Neural progenitor cell (in vitro differentiated cells): ENCODE measurements at regions not wholly inside any gene's neighbourhood (a gene's known extent, or its start where the extent isn't known, plus 50 kb on each side); places are given as distances from the start of the nearest gene placed in this dataset.

Experiments
- DNase-seq: peaks from one replicate; pipeline ENCODE4 v3.0.0-alpha.2; 2016; ENCODE audit warnings: low spot score
- H2AFZ ChIP-seq: fragments of 200-600 bp; sonication (generic); replicated peaks from 2 replicates; pipeline ENCODE4 v1.6.1; 2016; ENCODE audit warnings: antibody characterized with exemption
- H3F3A ChIP-seq: fragments of 200-600 bp; sonication (generic); 2 replicates; pipeline ENCODE4 v1.6.1; 2016; ENCODE audit warnings: antibody characterized with exemption, low read depth
- H3K27ac ChIP-seq: fragments of 200-600 bp; sonication (generic); 2 replicates; pipeline ENCODE4 v1.5.1; 2016; ENCODE audit warnings: mild to moderate bottlenecking
- H3K27me3 ChIP-seq: fragments of 200-600 bp; sonication (generic); 2 replicates; pipeline ENCODE4 v1.6.1; 2016; ENCODE audit warnings: mild to moderate bottlenecking, moderate library complexity
- H3K36me3 ChIP-seq: fragments of 200-600 bp; sonication (generic); 2 replicates; pipeline ENCODE4 v1.5.1; 2016
- H3K4me1 ChIP-seq: fragments of 200-600 bp; sonication (generic); 2 replicates; pipeline ENCODE4 v1.6.1; 2016; ENCODE audit warnings: mixed run types
- H3K4me2 ChIP-seq: fragments of 200-600 bp; sonication (generic); 2 replicates; pipeline ENCODE4 v1.6.1; 2016
- H3K4me3 ChIP-seq: fragments of 200-600 bp; sonication (generic); 2 replicates; pipeline ENCODE4 v1.5.1; 2016
- H3K79me2 ChIP-seq: fragments of 200-600 bp; sonication (generic); 2 replicates; pipeline ENCODE4 v1.6.1; 2016; ENCODE audit warnings: low read depth
- H3K9ac ChIP-seq: fragments of 200-600 bp; sonication (generic); 2 replicates; pipeline ENCODE4 v1.6.1; 2016
- H3K9me3 ChIP-seq: fragments of 200-600 bp; sonication (generic); 2 replicates; pipeline ENCODE4 v1.5.1; 2016; ENCODE audit warnings: low read depth
- H4K20me1 ChIP-seq: fragments of 200-600 bp; sonication (generic); 2 replicates; pipeline ENCODE4 v1.6.1; 2016; ENCODE audit warnings: low read depth
- H3K27ac Mint-ChIP-seq: 3 replicates; pipeline ENCODE4 v1.8.0; 2021; ENCODE audit warnings: mixed read lengths
- H3K27me3 Mint-ChIP-seq: 2 replicates; pipeline ENCODE4 v1.8.0; 2022; ENCODE audit warnings: low read depth, mild to moderate bottlenecking, inconsistent platforms, moderate library complexity, mixed read lengths; ENCODE audit not compliant: insufficient read depth
- H3K36me3 Mint-ChIP-seq: 3 replicates; pipeline ENCODE4 v1.8.0; 2021; ENCODE audit warnings: mixed read lengths
- H3K4me1 Mint-ChIP-seq: 3 replicates; pipeline ENCODE4 v1.8.0; 2021; ENCODE audit warnings: mixed read lengths
- H3K4me3 Mint-ChIP-seq: 3 replicates; pipeline ENCODE4 v1.8.0; 2021; ENCODE audit warnings: mild to moderate bottlenecking, moderate library complexity, mixed read lengths
- H3K9me3 Mint-ChIP-seq: 3 replicates; pipeline ENCODE4 v1.8.0; 2020; ENCODE audit warnings: mixed read lengths
- CTCF ChIP-seq: fragments of 200-600 bp; sonication (generic); IDR thresholded peaks from 2 replicates; pipeline ENCODE4 v1.5.1; 2017; ENCODE audit warnings: antibody characterized with exemption, mild to moderate bottlenecking
- EZH2 ChIP-seq: fragments of 200-600 bp; sonication (generic); IDR thresholded peaks from 2 replicates; pipeline ENCODE4 v1.6.1; 2017; ENCODE audit warnings: antibody characterized with exemption, mild to moderate bottlenecking, moderate library complexity
- EZH2phosphoT487 ChIP-seq: fragments of 200-600 bp; sonication (generic); IDR thresholded peaks from 2 replicates; pipeline ENCODE4 v1.6.1; 2017; ENCODE audit warnings: antibody characterized with exemption

- TF ChIP-seq EZH2phosphoT487 (no peak), CTCF (no peak), EZH2 (no peak)
- Histone ChIP-seq H3F3A (peaks cover 23% of the 10 kb centered on the region), H3K4me3 (no peak overlapping the region), H3K36me3 (peaks cover 12% of the 10 kb centered on the region), H3K27ac (no peak overlapping the region), H3K4me2 (peak overlapping the region; percentile 53), H3K9me3 (no peaks in the 10 kb centered on the region), H3K27me3 (no peaks in the 10 kb centered on the region), H3K9ac (no peak overlapping the region), H2AFZ (no peak overlapping the region), H3K4me1 (peaks cover 34% of the 10 kb centered on the region), H4K20me1 (no peaks in the 10 kb centered on the region), H3K79me2 (no peaks in the 10 kb centered on the region)
- Mint-ChIP-seq H3K9me3 (peaks cover 16% of the 10 kb centered on the region), H3K27me3 (peaks cover 4% of the 10 kb centered on the region), H3K36me3 (peaks cover 26% of the 10 kb centered on the region), H3K4me3 (no peak overlapping the region), H3K4me1 (peaks cover 28% of the 10 kb centered on the region), H3K27ac (no peak overlapping the region)
- no peak for DNase-seq
Observed at GRCh38 chr2:174670446-174670845, 72.8 kb upstream of the WIPF1 start.

GRCh38 chr2:174669336-174669735, 71.7 kb upstream of the WIPF1 start:
- Mint-ChIP-seq H3K36me3 (peaks cover 23% of the 10 kb centered on the region), H3K4me3 (no peak overlapping the region), H3K4me1 (peaks cover 28% of the 10 kb centered on the region), H3K27me3 (peaks cover 4% of the 10 kb centered on the region), H3K27ac (no peak overlapping the region), H3K9me3 (peaks cover 16% of the 10 kb centered on the region)
- no peak for TF ChIP-seq CTCF
- Histone ChIP-seq H3F3A (peaks cover 23% of the 10 kb centered on the region), H3K79me2 (no peaks in the 10 kb centered on the region), H2AFZ (no peak overlapping the region), H3K9me3 (no peaks in the 10 kb centered on the region), H3K4me1 (peaks cover 34% of the 10 kb centered on the region), H3K27me3 (no peaks in the 10 kb centered on the region), H4K20me1 (no peaks in the 10 kb centered on the region), H3K27ac (no peak overlapping the region), H3K9ac (no peak overlapping the region), H3K36me3 (peaks cover 9% of the 10 kb centered on the region), H3K4me3 (no peak overlapping the region), H3K4me2 (peak overlapping the region; percentile 53)
- DNase-seq, result no peak

GRCh38 chr2:174668075-174668474, 70.5 kb upstream of the WIPF1 start:
- peaks cover 34% of the 10 kb centered on the region for H3K4me1 ChIP-seq
- H3K36me3 ChIP-seq, result peaks cover 5% of the 10 kb centered on the region
- H3F3A ChIP-seq, result peaks cover 23% of the 10 kb centered on the region
- peaks cover 23% of the 10 kb centered on the region for H3K36me3 Mint-ChIP-seq
- H2AFZ ChIP-seq, result no peak overlapping the region
- H3K27ac ChIP-seq, result no peak overlapping the region
- H3K27ac Mint-ChIP-seq, result no peak overlapping the region
- no peaks in the 10 kb centered on the region for H3K79me2 ChIP-seq
- no peak overlapping the region for H3K4me3 Mint-ChIP-seq
- H4K20me1 ChIP-seq, result no peaks in the 10 kb centered on the region
- no peaks in the 10 kb centered on the region for H3K9me3 ChIP-seq
- peak overlapping the region; percentile 47 for H3K4me2 ChIP-seq
- H3K4me3 ChIP-seq, result no peak overlapping the region
- DNase-seq, result no peak
- H3K9ac ChIP-seq, result no peak overlapping the region
- H3K27me3 Mint-ChIP-seq, result peaks cover 4% of the 10 kb centered on the region
- no peaks in the 10 kb centered on the region for H3K27me3 ChIP-seq
- H3K4me1 Mint-ChIP-seq, result peaks cover 28% of the 10 kb centered on the region
- TF ChIP-seq CTCF, result no peak
- no peak for TF ChIP-seq EZH2phosphoT487
- H3K9me3 Mint-ChIP-seq, result peaks cover 16% of the 10 kb centered on the region
